Thyroid gland (tissue), 4 donors: ENCODE measurements at regions not wholly inside any gene's neighbourhood (a gene's known extent, or its start where the extent isn't known, plus 50 kb on each side); places are given as distances from the start of the nearest gene placed in this dataset.

Source experiments
- DNase-seq, 2 donors: peaks; one replicate each; pipeline ENCODE4 v3.0.0-alpha.2; 2019
- H3K27ac ChIP-seq, 3 donors: fragments of 200-600 bp; sonication (generic); 1 replicate in 2 of 3; 2 replicates in 1 of 3; pipeline ENCODE4 v1.5.1; 2016 to 2019; ENCODE audit warnings: mild to moderate bottlenecking in 1 of 3, moderate library complexity in 1 of 3
- H3K27me3 ChIP-seq: fragments of 200-600 bp; sonication (generic); one replicate; pipeline ENCODE4 v1.5.1; 2019
- H3K36me3 ChIP-seq, 2 donors: fragments of 200-600 bp; sonication (generic); one replicate each; pipeline ENCODE4 v1.5.1; 2016 to 2019
- H3K4me1 ChIP-seq, 2 donors: fragments of 200-600 bp; sonication (generic); one replicate each; pipeline ENCODE4 v1.5.1; 2017 to 2019
- H3K4me3 ChIP-seq, 3 donors: fragments of 200-600 bp; sonication (generic); replicated peaks in 1 of 3; 1 replicate in 2 of 3; 2 replicates in 1 of 3; pipeline ENCODE4 v1.5.1; 2016; ENCODE audit warnings: mild to moderate bottlenecking in 1 of 3
- H3K9me3 ChIP-seq: fragments of 200-600 bp; sonication (generic); one replicate; pipeline ENCODE4 v1.5.1; 2017
- CTCF ChIP-seq, 6 experiments: fragments of 200-600 bp in 3 of 6; fragments of 450-650 bp in 3 of 6; sonication (generic) in 3 of 6; IDR thresholded peaks; one replicate each; pipeline ENCODE4 v1.5.1; 2016 to 2019; ENCODE audit warnings: antibody characterized with exemption in 6 of 6, mild to moderate bottlenecking in 2 of 6, inconsistent platforms in 1 of 6, moderate library complexity in 1 of 6
- POLR2A ChIP-seq, 2 donors: fragments of 450-650 bp; IDR thresholded peaks; one replicate each; pipeline ENCODE4 v1.6.1; 2017; ENCODE audit warnings: antibody characterized with exemption in 2 of 2, mild to moderate bottlenecking in 2 of 2, moderate library complexity in 1 of 2
- WGBS, 2 donors: methylation state at CpG; one replicate each; pipeline ENCODE4 v1.1.5; 2017; 5-methylcytosine and 5-hydroxymethylcytosine counted together
- intact Hi-C: fragments of 100-400 bp; cut with DNase I; formaldehyde crosslinking; loops from one replicate; pipeline ENCODE4 v1.15.1; 2023

DNA sequence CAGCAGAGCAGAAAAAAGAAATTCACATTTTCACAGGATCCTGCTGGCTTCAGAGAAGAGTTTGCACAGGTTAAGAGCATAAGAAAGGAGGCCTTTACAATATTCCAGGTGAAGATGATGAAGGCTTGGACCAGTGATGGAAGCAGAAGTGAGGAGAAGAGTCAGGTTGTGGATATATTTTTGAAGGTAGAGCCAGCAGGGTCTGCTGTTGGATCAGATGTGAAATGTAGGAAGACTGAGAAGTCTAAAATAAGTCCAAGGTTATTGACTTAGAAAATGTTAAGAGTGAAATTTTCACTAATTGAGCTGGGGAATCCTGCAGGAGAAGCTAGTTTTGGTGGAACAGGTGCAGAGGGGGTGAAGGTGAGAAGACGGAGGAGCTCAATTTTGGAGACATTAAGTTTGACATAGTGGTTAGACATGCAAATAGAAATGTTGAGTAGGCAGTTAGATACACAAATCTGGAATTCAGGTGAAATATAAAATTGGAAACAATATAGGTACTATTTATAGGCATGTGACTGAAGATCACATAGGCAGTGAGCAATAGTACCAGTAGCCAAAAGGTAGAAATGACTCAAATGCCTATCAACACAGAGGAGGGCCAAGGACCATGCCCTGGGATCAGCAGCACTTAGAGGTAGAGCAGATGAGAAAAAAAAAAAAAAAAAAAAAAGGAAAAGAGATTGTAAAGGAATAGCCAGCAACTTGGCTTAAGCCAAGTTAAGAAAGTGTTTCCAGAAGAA is 252.0 kb downstream of the AASDHPPT start:
- Histone ChIP-seq H3K36me3 (no peaks in the 10 kb centered on the region), H3K4me3 (no peak overlapping the region), H3K27me3 (no peaks in the 10 kb centered on the region), H3K9me3 (no peaks in the 10 kb centered on the region), H3K4me1 (no peaks in the 10 kb centered on the region), H3K27ac (no peak overlapping the region)
- intact Hi-C loops: no loop called here
- DNase-seq: no peak
- no peak for TF ChIP-seq POLR2A (IDR thresholded peaks at IDR 0.05)
- no peak for TF ChIP-seq CTCF (IDR thresholded peaks at IDR 0.05)
- WGBS, 2 donors: 87 to 89% methylated on average over 1 of the region's 1 CpG

DNA sequence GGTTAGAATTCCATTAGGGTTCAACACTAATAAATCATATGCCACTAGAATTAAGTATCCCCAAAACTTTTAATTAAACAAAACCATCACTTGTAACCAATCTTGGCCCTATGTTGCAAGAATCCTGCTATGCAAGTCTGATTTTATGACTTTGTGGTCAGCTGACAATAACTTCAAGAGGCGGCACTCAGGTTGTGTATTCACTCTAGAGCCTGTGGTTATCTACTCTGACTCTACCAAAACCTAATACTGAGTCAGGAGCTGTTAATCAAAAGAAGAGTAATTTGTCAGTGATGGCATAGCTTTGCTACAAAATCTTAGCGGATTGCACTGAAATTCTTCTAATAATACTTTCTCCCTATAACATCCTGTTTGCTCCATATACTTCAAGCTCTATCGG is 253.7 kb downstream of the AASDHPPT start:
- no peaks in the 10 kb centered on the region for H3K9me3 ChIP-seq
- no peak overlapping the region for H3K27ac ChIP-seq
- H3K36me3 ChIP-seq: no peaks in the 10 kb centered on the region
- no peaks in the 10 kb centered on the region for H3K4me1 ChIP-seq
- H3K27me3 ChIP-seq: no peaks in the 10 kb centered on the region
- 92 to 94% methylated on average over 3 of the region's 3 CpGs for WGBS, 2 donors
- DNase-seq: no peak
- no peak overlapping the region for H3K4me3 ChIP-seq
- no peak for TF ChIP-seq POLR2A (IDR thresholded peaks at IDR 0.05)
- no peak for TF ChIP-seq CTCF (IDR thresholded peaks at IDR 0.05)
- intact Hi-C loops: no loop called here

- 80 to 94% methylated on average over 2 of the region's 2 CpGs for WGBS, 2 donors
- intact Hi-C loops: no loop called here
- H3K9me3 ChIP-seq: no peaks in the 10 kb centered on the region
- H3K27me3 ChIP-seq: no peaks in the 10 kb centered on the region
- no peak overlapping the region for H3K27ac ChIP-seq
- no peaks in the 10 kb centered on the region for H3K36me3 ChIP-seq
- H3K4me3 ChIP-seq: no peak overlapping the region
- no peaks in the 10 kb centered on the region for H3K4me1 ChIP-seq
- TF ChIP-seq POLR2A (IDR thresholded peaks at IDR 0.05) (no peak), CTCF (IDR thresholded peaks at IDR 0.05) (no peak)
- no peak for DNase-seq
Measured at GRCh38 chr11:106333678-106334077, 256.2 kb downstream of the AASDHPPT start.

GRCh38 chr11:106344394-106344793 is 266.9 kb downstream of the AASDHPPT start:
- Histone ChIP-seq H3K9me3 (no peaks in the 10 kb centered on the region), H3K27ac (no peak overlapping the region), H3K27me3 (no peaks in the 10 kb centered on the region), H3K4me1 (no peaks in the 10 kb centered on the region), H3K36me3 (no peaks in the 10 kb centered on the region), H3K4me3 (no peak overlapping the region)
- intact Hi-C loops: no loop called here
- TF ChIP-seq CTCF (IDR thresholded peaks at IDR 0.05): no peak
- TF ChIP-seq POLR2A (IDR thresholded peaks at IDR 0.05): no peak
- WGBS, 2 donors: 67 to 71% methylated on average over 2 of the region's 2 CpGs
- DNase-seq: no peak

GRCh38 chr11:106344966-106345365 is 267.5 kb downstream of the AASDHPPT start:
- no peaks in the 10 kb centered on the region for H3K4me1 ChIP-seq
- no peaks in the 10 kb centered on the region for H3K27me3 ChIP-seq
- H3K36me3 ChIP-seq: no peaks in the 10 kb centered on the region
- no peaks in the 10 kb centered on the region for H3K9me3 ChIP-seq
- no peak for DNase-seq
- TF ChIP-seq POLR2A (IDR thresholded peaks at IDR 0.05) (no peak), CTCF (IDR thresholded peaks at IDR 0.05) (no peak)
- intact Hi-C loops: no loop called here
- WGBS, 2 donors: 81 to 88% methylated on average over 1 of the region's 1 CpG
- H3K27ac ChIP-seq: no peak overlapping the region
- H3K4me3 ChIP-seq: no peak overlapping the region
